ENCODE measurements at regions not wholly inside any gene's neighbourhood (a gene's known extent, or its start where the extent isn't known, plus 50 kb on each side); places are given as distances from the start of the nearest gene placed in this dataset.

DNA sequence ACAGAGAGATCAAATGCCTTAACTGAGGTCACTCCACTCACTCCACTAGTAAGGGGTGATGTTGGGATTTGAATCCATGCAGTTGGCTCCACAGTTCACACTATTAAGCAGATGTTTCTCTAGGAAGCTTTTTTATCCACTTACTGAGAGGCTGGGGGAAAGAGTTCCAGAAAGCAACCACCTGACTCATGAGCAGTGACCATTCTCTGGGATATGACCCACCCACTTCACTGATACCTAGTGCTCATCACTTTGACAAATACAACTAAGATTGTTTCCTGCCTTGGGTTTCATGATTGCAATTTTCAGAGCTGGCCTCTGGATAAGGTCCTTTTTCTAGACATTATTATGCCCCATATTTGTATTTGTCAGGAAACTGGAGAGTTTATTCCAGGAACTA is 152.1 kb upstream of the PLEKHG7 start:
- no peak for TF ChIP-seq CTCF (IDR thresholded peaks at IDR 0.05)
- TF ChIP-seq EZH2 (IDR thresholded peaks at IDR 0.05), result no peak
- TF ChIP-seq EZH2phosphoT487 (IDR thresholded peaks at IDR 0.05), result no peak

Measured in neural progenitor cell (in vitro differentiated cells).